ENCODE measurements at regions not wholly inside any gene's neighbourhood (a gene's known extent, or its start where the extent isn't known, plus 50 kb on each side); places are given as distances from the start of the nearest gene placed in this dataset.

GRCh38 chr12:116498471-116498870 is 60.7 kb upstream of the MAP1LC3B2 start:
- DNase-seq (ENCODE audit: low read depth): peak; percentile 76
- H3K4me3 ChIP-seq (ENCODE audit: control insufficient read depth, low read depth, low read length): no peak overlapping the region
- TF ChIP-seq CTCF (conservative IDR thresholded peaks at IDR 0.05; ENCODE audit: control insufficient read depth, insufficient read depth, low read depth, low read length): no peak

- TF ChIP-seq CTCF (conservative IDR thresholded peaks at IDR 0.05; ENCODE audit: control insufficient read depth, insufficient read depth, low read depth, low read length): no peak
- H3K4me3 ChIP-seq (ENCODE audit: control insufficient read depth, low read depth, low read length): no peak overlapping the region
These were observed 56.9 kb upstream of the MAP1LC3B2 start for GRCh38 chr12:116502141-116502725.

GRCh38 chr12:116502989-116503496 is 56.1 kb upstream of the MAP1LC3B2 start:
- H3K4me3 ChIP-seq (ENCODE audit: control insufficient read depth, low read depth, low read length): no peak overlapping the region
- no peak for DNase-seq (ENCODE audit: low read depth)
- no peak for TF ChIP-seq CTCF (conservative IDR thresholded peaks at IDR 0.05; ENCODE audit: control insufficient read depth, insufficient read depth, low read depth, low read length)

More at GRCh38 chr12:116502141-116502725, 56.9 kb upstream of the MAP1LC3B2 start:
- no peak for DNase-seq (ENCODE audit: low read depth)

GRCh38 chr12:116504438-116504837 is 54.7 kb upstream of the MAP1LC3B2 start:
- H3K4me3 ChIP-seq (ENCODE audit: control insufficient read depth, low read depth, low read length): no peak overlapping the region
- no peak for TF ChIP-seq CTCF (conservative IDR thresholded peaks at IDR 0.05; ENCODE audit: control insufficient read depth, insufficient read depth, low read depth, low read length)
- no peak for DNase-seq (ENCODE audit: low read depth)

GRCh38 chr12:116506697-116507064 is 52.5 kb upstream of the MAP1LC3B2 start:
- H3K4me3 ChIP-seq (ENCODE audit: control insufficient read depth, low read depth, low read length): no peak overlapping the region
- no peak for TF ChIP-seq CTCF (conservative IDR thresholded peaks at IDR 0.05; ENCODE audit: control insufficient read depth, insufficient read depth, low read depth, low read length)
- DNase-seq (ENCODE audit: low read depth): no peak

GRCh38 chr12:116508145-116509121 is 50.7 kb upstream of the MAP1LC3B2 start:
- peak overlapping the region; percentile 34 for H3K4me3 ChIP-seq (ENCODE audit: control insufficient read depth, low read depth, low read length)
- TF ChIP-seq CTCF (conservative IDR thresholded peaks at IDR 0.05; ENCODE audit: control insufficient read depth, insufficient read depth, low read depth, low read length): no peak
- DNase-seq (ENCODE audit: low read depth): peak; percentile 67

All from fibroblast of mammary gland (primary cell).